Mesenchymal stem cell (in vitro differentiated cells and primary cell): ENCODE measurements at regions not wholly inside any gene's neighbourhood (a gene's known extent, or its start where the extent isn't known, plus 50 kb on each side); places are given as distances from the start of the nearest gene placed in this dataset.

Source experiments
- DNase-seq: peaks from one replicate; pipeline ENCODE4 v3.0.0-alpha.2; 2013
- H2AFZ ChIP-seq: one replicate; pipeline ENCODE4 v1.6.1; 2013; ENCODE audit warnings: low read depth, mild to moderate bottlenecking, control low read depth, inconsistent platforms, low read length, moderate library complexity
- H2AK5ac ChIP-seq: 2 replicates; pipeline ENCODE4 v1.6.1; 2013; ENCODE audit warnings: low read length, moderate library complexity, mild to moderate bottlenecking, inconsistent platforms; ENCODE audit not compliant: severe bottlenecking
- H2BK120ac ChIP-seq: one replicate; pipeline ENCODE4 v1.6.1; 2013; ENCODE audit warnings: low read depth, mild to moderate bottlenecking, inconsistent platforms, low read length, moderate library complexity
- H2BK12ac ChIP-seq, 2 experiments: one replicate each; pipeline ENCODE4 v1.6.1; 2013; ENCODE audit warnings: inconsistent platforms in 2 of 2, low read length in 2 of 2, mild to moderate bottlenecking in 2 of 2, moderate library complexity in 2 of 2, control low read depth in 1 of 2
- H2BK15ac ChIP-seq: one replicate; pipeline ENCODE4 v1.6.1; 2013; ENCODE audit warnings: mild to moderate bottlenecking, low read depth, inconsistent platforms; ENCODE audit not compliant: poor library complexity, severe bottlenecking
- H2BK5ac ChIP-seq: 2 replicates; pipeline ENCODE4 v1.6.1; 2013; ENCODE audit warnings: low read depth, mild to moderate bottlenecking, low read length, control low read depth, inconsistent platforms; ENCODE audit not compliant: poor library complexity, severe bottlenecking
- H3K14ac ChIP-seq, 2 experiments: one replicate each; pipeline ENCODE4 v1.6.1; 2013; ENCODE audit warnings: inconsistent platforms in 2 of 2, low read length in 2 of 2, control low read depth in 1 of 2, mild to moderate bottlenecking in 1 of 2, moderate library complexity in 1 of 2
- H3K18ac ChIP-seq, 2 experiments: one replicate each; pipeline ENCODE4 v1.6.1; 2013; ENCODE audit warnings: inconsistent platforms in 2 of 2, low read length in 2 of 2, control low read depth in 1 of 2, low read depth in 1 of 2, mild to moderate bottlenecking in 1 of 2
- H3K23ac ChIP-seq, 2 experiments: one replicate each; pipeline ENCODE4 v1.6.1; 2013; ENCODE audit warnings: inconsistent platforms in 2 of 2, low read length in 2 of 2, mild to moderate bottlenecking in 2 of 2, moderate library complexity in 2 of 2, control low read depth in 1 of 2
- H3K27ac ChIP-seq: 2 replicates; pipeline ENCODE4 v1.5.1; 2013; ENCODE audit warnings: mild to moderate bottlenecking, moderate library complexity, low read length, control low read depth, inconsistent platforms; ENCODE audit not compliant: poor library complexity, severe bottlenecking
- H3K27me3 ChIP-seq, 2 experiments: 2 replicates each; pipeline versions ENCODE4 v1.6.1 to v1.7.0; 2013; ENCODE audit warnings: low read length in 2 of 2, mild to moderate bottlenecking in 2 of 2, moderate library complexity in 2 of 2, control low read depth in 1 of 2, inconsistent platforms in 1 of 2; ENCODE audit not compliant: control insufficient read depth in 1 of 2, insufficient read depth in 1 of 2
- H3K36me3 ChIP-seq, 2 experiments: 2 replicates each; pipeline versions ENCODE4 v1.6.1 to v1.7.0; 2013; ENCODE audit warnings: low read length in 2 of 2, control low read depth in 1 of 2, inconsistent platforms in 1 of 2, low read depth in 1 of 2, mild to moderate bottlenecking in 1 of 2; ENCODE audit not compliant: insufficient read depth in 2 of 2, control insufficient read depth in 1 of 2
- H3K4ac ChIP-seq, 2 experiments: one replicate each; pipeline ENCODE4 v1.6.1; 2013; ENCODE audit warnings: inconsistent platforms in 2 of 2, low read length in 2 of 2, mild to moderate bottlenecking in 2 of 2, moderate library complexity in 2 of 2, control low read depth in 1 of 2, low read depth in 1 of 2
- H3K4me1 ChIP-seq: 2 replicates; pipeline ENCODE4 v1.6.1; 2013; ENCODE audit warnings: low read depth, low read length, control low read depth; ENCODE audit not compliant: control insufficient read depth, insufficient read depth
- H3K4me2 ChIP-seq: 2 replicates; pipeline ENCODE4 v1.6.1; 2013; ENCODE audit warnings: low read length, mild to moderate bottlenecking, inconsistent platforms; ENCODE audit not compliant: poor library complexity, severe bottlenecking
- H3K4me3 ChIP-seq, 2 experiments: 2 replicates each; pipeline versions ENCODE4 v1.5.1 to v1.7.0; 2013; ENCODE audit warnings: low read length in 2 of 2, mild to moderate bottlenecking in 2 of 2, control low read depth in 1 of 2, low read depth in 1 of 2; ENCODE audit not compliant: insufficient read depth in 1 of 2
- H3K79me1 ChIP-seq: replicated peaks from 2 replicates; pipeline ENCODE4 v1.6.1; 2013; ENCODE audit warnings: mild to moderate bottlenecking, control low read depth, low read length, inconsistent platforms; ENCODE audit not compliant: poor library complexity, severe bottlenecking
- H3K9ac ChIP-seq: 2 replicates; pipeline ENCODE4 v1.7.0; 2013; ENCODE audit warnings: mild to moderate bottlenecking, low read length, moderate library complexity
- H3K9me3 ChIP-seq: 2 replicates; pipeline ENCODE4 v1.7.0; 2013; ENCODE audit warnings: mild to moderate bottlenecking, low read length; ENCODE audit not compliant: control insufficient read depth
- H4K8ac ChIP-seq: one replicate; pipeline ENCODE4 v1.6.1; 2013; ENCODE audit warnings: inconsistent platforms, mild to moderate bottlenecking, low read length, moderate library complexity
- H4K91ac ChIP-seq: one replicate; pipeline ENCODE4 v1.6.1; 2013; ENCODE audit warnings: mild to moderate bottlenecking, low read length, inconsistent platforms
- WGBS: methylation state at CpG from one replicate; pipeline ENCODE4 v1.1.7; 2013; ENCODE audit warnings: mixed read lengths; 5-methylcytosine and 5-hydroxymethylcytosine counted together

GRCh38 chr14:73789989-73790581, 61.5 kb upstream of the PTGR2 start:
- Histone ChIP-seq H3K27ac (peak overlapping the region; percentile 77), H3K79me1 (peaks cover 2% of the 10 kb centered on the region), H3K9ac (peak overlapping the region; percentile 96), H2BK15ac (no peak overlapping the region), H3K14ac (no peak overlapping the region), H4K91ac (no peak overlapping the region), H4K8ac (no peak overlapping the region), H3K18ac (peak overlapping the region in 1 of 2 experiments; percentile 61), H2AFZ (peak overlapping the region; percentile 6), H2BK5ac (peak overlapping the region; percentile 60), H3K36me3 (no peaks in the 10 kb centered on the region), H3K4me2 (no peak overlapping the region), H2BK12ac (no peak overlapping the region), H3K27me3 (no peaks in the 10 kb centered on the region), H2AK5ac (peak overlapping the region; percentile 83), H2BK120ac (no peak overlapping the region), H3K4me1 (peaks cover 22% of the 10 kb centered on the region), H3K4me3 (peak overlapping the region in 1 of 2 experiments; percentile 40), H3K9me3 (no peaks in the 10 kb centered on the region), H3K23ac (no peak overlapping the region), H3K4ac (peak overlapping the region in 1 of 2 experiments; percentile 71)
- WGBS, result 70% methylated on average over 5 of the region's 10 CpGs
- DNase-seq, result peak; percentile 89

GRCh38 chr14:73788701-73789551, 62.7 kb upstream of the PTGR2 start:
- Histone ChIP-seq H3K18ac (peak overlapping the region in 1 of 2 experiments; percentile 18), H2AFZ (no peak overlapping the region), H4K91ac (peak overlapping the region; percentile 9), H3K4me2 (no peak overlapping the region), H3K27me3 (no peaks in the 10 kb centered on the region), H2BK120ac (no peak overlapping the region), H2BK15ac (peak overlapping the region; percentile 8), H3K79me1 (peaks cover 2% of the 10 kb centered on the region), H2AK5ac (peak overlapping the region; percentile 83), H3K36me3 (no peaks in the 10 kb centered on the region), H2BK12ac (peak overlapping the region in 1 of 2 experiments; percentile 37), H3K27ac (peak overlapping the region; percentile 62), H3K4me1 (peaks cover 31% of the 10 kb centered on the region), H3K9me3 (no peaks in the 10 kb centered on the region), H2BK5ac (no peak overlapping the region), H3K9ac (peak overlapping the region; percentile 96), H3K23ac (no peak overlapping the region), H4K8ac (no peak overlapping the region), H3K4me3 (peak overlapping the region in 1 of 2 experiments; percentile 80), H3K4ac (no peak overlapping the region), H3K14ac (no peak overlapping the region)
- WGBS, result 76% methylated on average over 3 of the region's 6 CpGs
- no peak for DNase-seq

- Histone ChIP-seq H3K4me1 (peaks cover 33% of the 10 kb centered on the region), H2BK5ac (peak overlapping the region; percentile 3), H2BK120ac (no peak overlapping the region), H2AK5ac (peak overlapping the region; percentile 55), H3K18ac (no peak overlapping the region), H3K79me1 (peaks cover 2% of the 10 kb centered on the region), H3K4me2 (no peak overlapping the region), H3K9me3 (no peaks in the 10 kb centered on the region), H3K36me3 (no peaks in the 10 kb centered on the region), H3K27ac (peak overlapping the region; percentile 95), H3K4me3 (peak overlapping the region in 1 of 2 experiments; percentile 80), H3K27me3 (no peaks in the 10 kb centered on the region), H3K14ac (no peak overlapping the region), H3K23ac (no peak overlapping the region), H3K4ac (no peak overlapping the region), H2BK12ac (no peak overlapping the region), H4K8ac (no peak overlapping the region), H4K91ac (no peak overlapping the region), H2BK15ac (no peak overlapping the region), H3K9ac (peak overlapping the region; percentile 96), H2AFZ (no peak overlapping the region)
- WGBS, result 89% methylated on average over 2 of the region's 4 CpGs
- DNase-seq, result no peak
Measured at GRCh38 chr14:73788317-73788598, 63.4 kb upstream of the PTGR2 start.
